ENCODE measurements at regions not wholly inside any gene's neighbourhood (a gene's known extent, or its start where the extent isn't known, plus 50 kb on each side); places are given as distances from the start of the nearest gene placed in this dataset.

DNA sequence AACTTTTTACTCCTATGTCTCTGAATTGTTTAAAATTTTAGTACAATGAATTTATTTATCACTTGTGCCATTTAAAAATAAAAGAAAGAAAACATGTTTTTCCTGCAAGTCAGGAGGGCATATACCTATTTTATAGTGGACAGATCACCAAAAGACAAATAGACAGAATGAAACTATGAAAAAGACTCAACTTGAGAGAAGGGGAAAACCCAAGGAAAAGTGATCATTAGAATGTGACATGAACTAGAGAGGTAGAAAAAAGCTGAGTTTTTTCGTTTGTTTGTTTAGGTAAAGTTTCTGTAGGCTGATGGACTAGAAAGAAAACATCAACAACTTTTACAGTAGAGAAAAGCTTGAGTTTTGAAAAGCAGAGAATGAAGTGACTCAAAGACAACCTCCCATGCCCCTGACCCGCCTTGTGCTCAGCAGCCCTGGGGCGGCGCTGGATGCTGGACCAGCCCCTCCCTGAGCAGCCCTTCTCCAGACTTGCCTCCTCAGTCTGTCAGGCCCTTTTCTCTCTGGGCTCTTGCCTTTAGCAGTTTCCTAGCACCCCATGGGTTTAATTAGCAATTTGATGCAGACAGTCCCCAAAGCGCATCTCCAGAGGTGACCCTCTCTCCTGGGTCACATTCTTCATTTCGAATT is 95.1 kb upstream of the ARID2 start:
- TF ChIP-seq EZH2phosphoT487 (IDR thresholded peaks at IDR 0.05; ENCODE audit: low read depth), result no peak
- TF ChIP-seq, protein P1, sequence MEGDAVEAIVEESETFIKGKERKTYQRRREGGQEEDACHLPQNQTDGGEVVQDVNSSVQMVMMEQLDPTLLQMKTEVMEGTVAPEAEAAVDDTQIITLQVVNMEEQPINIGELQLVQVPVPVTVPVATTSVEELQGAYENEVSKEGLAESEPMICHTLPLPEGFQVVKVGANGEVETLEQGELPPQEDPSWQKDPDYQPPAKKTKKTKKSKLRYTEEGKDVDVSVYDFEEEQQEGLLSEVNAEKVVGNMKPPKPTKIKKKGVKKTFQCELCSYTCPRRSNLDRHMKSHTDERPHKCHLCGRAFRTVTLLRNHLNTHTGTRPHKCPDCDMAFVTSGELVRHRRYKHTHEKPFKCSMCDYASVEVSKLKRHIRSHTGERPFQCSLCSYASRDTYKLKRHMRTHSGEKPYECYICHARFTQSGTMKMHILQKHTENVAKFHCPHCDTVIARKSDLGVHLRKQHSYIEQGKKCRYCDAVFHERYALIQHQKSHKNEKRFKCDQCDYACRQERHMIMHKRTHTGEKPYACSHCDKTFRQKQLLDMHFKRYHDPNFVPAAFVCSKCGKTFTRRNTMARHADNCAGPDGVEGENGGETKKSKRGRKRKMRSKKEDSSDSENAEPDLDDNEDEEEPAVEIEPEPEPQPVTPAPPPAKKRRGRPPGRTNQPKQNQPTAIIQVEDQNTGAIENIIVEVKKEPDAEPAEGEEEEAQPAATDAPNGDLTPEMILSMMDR (IDR thresholded peaks at IDR 0.05; ENCODE audit: low read depth, low read length), result no peak
